Breast epithelium (tissue), 3 donors: ENCODE measurements at regions not wholly inside any gene's neighbourhood (a gene's known extent, or its start where the extent isn't known, plus 50 kb on each side); places are given as distances from the start of the nearest gene placed in this dataset.

Source experiments
- POLR2A ChIP-seq: fragments of 450-650 bp; IDR thresholded peaks from one replicate; pipeline ENCODE4 v1.6.1; 2016; ENCODE audit warnings: antibody characterized with exemption, mild to moderate bottlenecking, moderate library complexity
- POLR2AphosphoS5 ChIP-seq, 3 donors: sonication (generic); formaldehyde crosslinking; IDR thresholded peaks; one replicate each; pipeline ENCODE4 v1.6.1; 2017; ENCODE audit warnings: antibody characterized with exemption in 3 of 3
- TF ChIP-seq, protein P1 (sequence below), 3 donors: fragments of 450-650 bp; IDR thresholded peaks; one replicate each; pipeline ENCODE4 v1.5.1; 2016 to 2017; ENCODE audit warnings: antibody characterized with exemption in 3 of 3, mild to moderate bottlenecking in 3 of 3, moderate library complexity in 3 of 3

DNA sequence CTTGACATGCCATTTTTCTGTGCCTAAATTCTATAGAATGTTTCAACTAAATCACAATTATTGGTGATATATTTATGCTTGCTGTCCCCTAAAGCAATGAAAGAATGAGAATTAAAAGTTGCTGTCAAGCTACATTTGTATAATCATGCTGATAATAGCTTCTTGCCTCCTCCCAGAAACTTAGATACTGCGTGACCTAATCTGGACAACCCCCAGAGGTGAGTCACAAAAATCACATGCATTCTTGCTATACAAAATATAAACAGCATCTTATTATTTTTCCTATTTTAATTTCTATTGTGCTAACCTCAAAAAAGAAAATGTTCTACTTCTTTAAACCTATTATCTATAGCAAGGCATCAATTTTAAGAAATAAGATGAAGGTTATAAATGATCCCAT, 995.8 kb upstream of the ACO1 start:
- TF ChIP-seq, protein P1, sequence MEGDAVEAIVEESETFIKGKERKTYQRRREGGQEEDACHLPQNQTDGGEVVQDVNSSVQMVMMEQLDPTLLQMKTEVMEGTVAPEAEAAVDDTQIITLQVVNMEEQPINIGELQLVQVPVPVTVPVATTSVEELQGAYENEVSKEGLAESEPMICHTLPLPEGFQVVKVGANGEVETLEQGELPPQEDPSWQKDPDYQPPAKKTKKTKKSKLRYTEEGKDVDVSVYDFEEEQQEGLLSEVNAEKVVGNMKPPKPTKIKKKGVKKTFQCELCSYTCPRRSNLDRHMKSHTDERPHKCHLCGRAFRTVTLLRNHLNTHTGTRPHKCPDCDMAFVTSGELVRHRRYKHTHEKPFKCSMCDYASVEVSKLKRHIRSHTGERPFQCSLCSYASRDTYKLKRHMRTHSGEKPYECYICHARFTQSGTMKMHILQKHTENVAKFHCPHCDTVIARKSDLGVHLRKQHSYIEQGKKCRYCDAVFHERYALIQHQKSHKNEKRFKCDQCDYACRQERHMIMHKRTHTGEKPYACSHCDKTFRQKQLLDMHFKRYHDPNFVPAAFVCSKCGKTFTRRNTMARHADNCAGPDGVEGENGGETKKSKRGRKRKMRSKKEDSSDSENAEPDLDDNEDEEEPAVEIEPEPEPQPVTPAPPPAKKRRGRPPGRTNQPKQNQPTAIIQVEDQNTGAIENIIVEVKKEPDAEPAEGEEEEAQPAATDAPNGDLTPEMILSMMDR (IDR thresholded peaks at IDR 0.05): no peak
- TF ChIP-seq POLR2AphosphoS5 (IDR thresholded peaks at IDR 0.05): no peak
- no peak for TF ChIP-seq POLR2A
